IgD-negative memory B cell (primary cell): ENCODE measurements at regions not wholly inside any gene's neighbourhood (a gene's known extent, or its start where the extent isn't known, plus 50 kb on each side); places are given as distances from the start of the nearest gene placed in this dataset.
"Not testable (repeated sequence)": the region's sequence is repeated elsewhere in the genome, so short reads cannot be mapped to it uniquely, and the experiment has no call there.

Experiments used
- H3K27ac Mint-ChIP-seq, 3 donors: one replicate each; pipeline ENCODE4 v1.8.0; 2020 to 2022; ENCODE audit warnings: mild to moderate bottlenecking in 3 of 3, mixed read lengths in 3 of 3, moderate library complexity in 1 of 3
- H3K27me3 Mint-ChIP-seq: one replicate; pipeline ENCODE4 v1.8.0; 2021; ENCODE audit warnings: mixed read lengths
- H3K36me3 Mint-ChIP-seq: one replicate; pipeline ENCODE4 v1.8.0; 2020; ENCODE audit warnings: mild to moderate bottlenecking, mixed read lengths
- H3K4me1 Mint-ChIP-seq, 3 donors: one replicate each; pipeline ENCODE4 v1.8.0; 2020 to 2022; ENCODE audit warnings: mixed read lengths in 3 of 3, mild to moderate bottlenecking in 1 of 3
- H3K4me3 Mint-ChIP-seq, 4 donors: one replicate each; pipeline ENCODE4 v1.8.0; 2020 to 2022; ENCODE audit warnings: mild to moderate bottlenecking in 4 of 4, mixed read lengths in 4 of 4, moderate library complexity in 3 of 4
- H3K9me3 Mint-ChIP-seq, 3 donors: one replicate each; pipeline ENCODE4 v1.8.0; 2020 to 2021; ENCODE audit warnings: mixed read lengths in 3 of 3, mild to moderate bottlenecking in 1 of 3

GRCh38 chr1:100791586-100791985 is 72.0 kb downstream of the VCAM1 start:
- no peaks in the 10 kb centered on the region for H3K36me3 Mint-ChIP-seq
- no peak overlapping the region for H3K27ac Mint-ChIP-seq
- peaks cover 10% of the 10 kb centered on the region for H3K27me3 Mint-ChIP-seq
- H3K9me3 Mint-ChIP-seq: no peaks in the 10 kb centered on the region
- H3K4me1 Mint-ChIP-seq: no peaks in the 10 kb centered on the region
- H3K4me3 Mint-ChIP-seq: no peak overlapping the region

GRCh38 chr1:100793659-100794058 is 74.1 kb downstream of the VCAM1 start:
- Mint-ChIP-seq H3K27me3 (peaks cover 2% of the 10 kb centered on the region), H3K4me1 (no peaks in the 10 kb centered on the region), H3K4me3 (no peak overlapping the region), H3K36me3 (no peaks in the 10 kb centered on the region), H3K9me3 (no peaks in the 10 kb centered on the region), H3K27ac (no peak overlapping the region)

GRCh38 chr1:100794748-100795645 is 75.5 kb downstream of the VCAM1 start:
- Mint-ChIP-seq H3K27ac (no peak overlapping the region), H3K4me3 (no peak overlapping the region), H3K27me3 (peaks cover 2% of the 10 kb centered on the region), H3K9me3 (peaks cover 0 to 4% (median 0%) of the 10 kb centered on the region in 3 donors), H3K36me3 (no peaks in the 10 kb centered on the region), H3K4me1 (no peaks in the 10 kb centered on the region)

- H3K36me3 Mint-ChIP-seq: no peaks in the 10 kb centered on the region
- peaks cover 1 to 7% (median 1%) of the 10 kb centered on the region in 3 donors for H3K9me3 Mint-ChIP-seq
- no peak overlapping the region for H3K4me3 Mint-ChIP-seq
- H3K27ac Mint-ChIP-seq: no peak overlapping the region
- H3K27me3 Mint-ChIP-seq: peaks cover 5% of the 10 kb centered on the region
- H3K4me1 Mint-ChIP-seq: no peaks in the 10 kb centered on the region
These were observed 76.1 kb downstream of the VCAM1 start for GRCh38 chr1:100795646-100795985.

- H3K27me3 Mint-ChIP-seq: peaks cover 2% of the 10 kb centered on the region
- H3K9me3 Mint-ChIP-seq: peaks cover 1 to 10% (median 4%) of the 10 kb centered on the region in 3 donors
- no peaks in the 10 kb centered on the region for H3K4me1 Mint-ChIP-seq
- no peak overlapping the region for H3K4me3 Mint-ChIP-seq
- no peaks in the 10 kb centered on the region for H3K36me3 Mint-ChIP-seq
- H3K27ac Mint-ChIP-seq: no peak overlapping the region
These were observed 76.5 kb downstream of the VCAM1 start for GRCh38 chr1:100796046-100796445.

GRCh38 chr1:100799548-100799947 is 80.0 kb downstream of the VCAM1 start:
- Mint-ChIP-seq H3K4me3 (no peak overlapping the region), H3K4me1 (peaks cover 0 to 10% (median 0%) of the 10 kb centered on the region in 3 donors), H3K27ac (no peak overlapping the region), H3K9me3 (peaks cover 5 to 10% (median 6%) of the 10 kb centered on the region in 3 donors), H3K36me3 (no peaks in the 10 kb centered on the region), H3K27me3 (peaks cover 2% of the 10 kb centered on the region)

- Mint-ChIP-seq H3K27me3 (peaks cover 2% of the 10 kb centered on the region), H3K27ac (no peak overlapping the region), H3K4me3 (no peak overlapping the region), H3K4me1 (peaks cover 0 to 10% (median 0%) of the 10 kb centered on the region in 3 donors), H3K36me3 (no peaks in the 10 kb centered on the region), H3K9me3 (peaks cover 5 to 10% (median 6%) of the 10 kb centered on the region in 3 donors)
These were observed 80.5 kb downstream of the VCAM1 start for GRCh38 chr1:100799954-100800612.

GRCh38 chr1:100801256-100801655 is 81.7 kb downstream of the VCAM1 start:
- H3K4me3 Mint-ChIP-seq, H3K27ac Mint-ChIP-seq, H3K36me3 Mint-ChIP-seq, H3K27me3 Mint-ChIP-seq, H3K9me3 Mint-ChIP-seq: not testable (repeated sequence)
- peaks cover 0 to 10% (median 0%) of the 10 kb centered on the region in 3 donors for H3K4me1 Mint-ChIP-seq

- H3K36me3 Mint-ChIP-seq, H3K27me3 Mint-ChIP-seq, H3K9me3 Mint-ChIP-seq, H3K4me3 Mint-ChIP-seq: not testable (repeated sequence)
- Mint-ChIP-seq H3K27ac (peak overlapping the region in 1 of 3 donors; percentile 20), H3K4me1 (peaks cover 2 to 12% (median 4%) of the 10 kb centered on the region in 3 donors)
These were observed 83.7 kb downstream of the VCAM1 start for GRCh38 chr1:100803280-100803679.

GRCh38 chr1:100806601-100807000 is 87.1 kb downstream of the VCAM1 start:
- H3K9me3 Mint-ChIP-seq: peaks cover 0 to 6% (median 4%) of the 10 kb centered on the region in 3 donors
- H3K4me1 Mint-ChIP-seq: peaks cover 2 to 12% (median 4%) of the 10 kb centered on the region in 3 donors
- no peak overlapping the region for H3K27ac Mint-ChIP-seq
- no peak overlapping the region for H3K4me3 Mint-ChIP-seq
- peaks cover 6% of the 10 kb centered on the region for H3K27me3 Mint-ChIP-seq
- no peaks in the 10 kb centered on the region for H3K36me3 Mint-ChIP-seq

- Mint-ChIP-seq H3K27ac (peak overlapping the region in 1 of 3 donors; percentile 32), H3K4me3 (no peak overlapping the region), H3K4me1 (peaks cover 10 to 13% (median 12%) of the 10 kb centered on the region in 3 donors), H3K36me3 (no peaks in the 10 kb centered on the region), H3K9me3 (peaks cover 2 to 5% (median 3%) of the 10 kb centered on the region in 3 donors), H3K27me3 (peaks cover 13% of the 10 kb centered on the region)
These were observed 84.3 kb downstream of the EXTL2 start for GRCh38 chr1:100810360-100810759.

GRCh38 chr1:100811808-100812207 is 82.8 kb downstream of the EXTL2 start:
- no peak overlapping the region for H3K27ac Mint-ChIP-seq
- H3K4me1 Mint-ChIP-seq: peaks cover 12 to 22% (median 16%) of the 10 kb centered on the region in 3 donors
- H3K9me3 Mint-ChIP-seq: peaks cover 2 to 5% (median 3%) of the 10 kb centered on the region in 3 donors
- no peaks in the 10 kb centered on the region for H3K36me3 Mint-ChIP-seq
- H3K27me3 Mint-ChIP-seq: peaks cover 12% of the 10 kb centered on the region
- no peak overlapping the region for H3K4me3 Mint-ChIP-seq

GRCh38 chr1:100814938-100815337 is 79.7 kb downstream of the EXTL2 start:
- H3K4me3 Mint-ChIP-seq: peak overlapping the region in 3 of 4 donors; percentile 29 to 76 (median 76)
- peaks cover 12 to 20% (median 12%) of the 10 kb centered on the region in 3 donors for H3K4me1 Mint-ChIP-seq
- H3K27me3 Mint-ChIP-seq: peaks cover 13% of the 10 kb centered on the region
- not testable (repeated sequence) for H3K36me3 Mint-ChIP-seq, H3K9me3 Mint-ChIP-seq
- peak overlapping the region; percentile 0 to 94 (median 2) for H3K27ac Mint-ChIP-seq

GRCh38 chr1:100816049-100816448 is 78.6 kb downstream of the EXTL2 start:
- Mint-ChIP-seq H3K27me3 (peaks cover 13% of the 10 kb centered on the region), H3K4me3 (peak overlapping the region in 3 of 4 donors; percentile 3 to 67 (median 23)), H3K9me3 (peaks cover 0 to 5% (median 4%) of the 10 kb centered on the region in 3 donors), H3K4me1 (peaks cover 12 to 20% (median 12%) of the 10 kb centered on the region in 3 donors), H3K36me3 (no peaks in the 10 kb centered on the region), H3K27ac (peak overlapping the region in 1 of 3 donors; percentile 0)

- H3K27ac Mint-ChIP-seq, H3K4me3 Mint-ChIP-seq, H3K9me3 Mint-ChIP-seq, H3K36me3 Mint-ChIP-seq: not testable (repeated sequence)
- peaks cover 10% of the 10 kb centered on the region for H3K27me3 Mint-ChIP-seq
- H3K4me1 Mint-ChIP-seq: peaks cover 5 to 10% (median 6%) of the 10 kb centered on the region in 3 donors
These were observed 74.4 kb downstream of the EXTL2 start for GRCh38 chr1:100820195-100820594.
